Endodermal cell (in vitro differentiated cells): ENCODE measurements at regions not wholly inside any gene's neighbourhood (a gene's known extent, or its start where the extent isn't known, plus 50 kb on each side); places are given as distances from the start of the nearest gene placed in this dataset.

ENCODE experiments used
- DNase-seq: peaks from one replicate; pipeline ENCODE4 v3.0.0-alpha.2; 2017
- H3K27ac ChIP-seq: 2 replicates; pipeline ENCODE4 v1.5.1; 2013; ENCODE audit warnings: mild to moderate bottlenecking, low read depth, low read length, moderate library complexity
- H3K27me3 ChIP-seq: 2 replicates; pipeline ENCODE4 v1.6.1; 2013; ENCODE audit warnings: mild to moderate bottlenecking, low read length, moderate library complexity; ENCODE audit not compliant: insufficient read depth, control insufficient read depth, poor library complexity, severe bottlenecking
- H3K36me3 ChIP-seq: 2 replicates; pipeline ENCODE4 v1.7.0; 2013; ENCODE audit warnings: mild to moderate bottlenecking, low read length, moderate library complexity; ENCODE audit not compliant: control insufficient read depth, insufficient read depth
- H3K4me1 ChIP-seq: one replicate; pipeline ENCODE4 v1.7.0; 2013; ENCODE audit warnings: low read length; ENCODE audit not compliant: control insufficient read depth, insufficient read depth
- H3K4me3 ChIP-seq: 2 replicates; pipeline ENCODE4 v1.5.1; 2013; ENCODE audit warnings: mild to moderate bottlenecking, low read length, moderate library complexity
- H3K9ac ChIP-seq: 2 replicates; pipeline ENCODE4 v1.6.1; 2013; ENCODE audit warnings: mild to moderate bottlenecking, low read length, moderate library complexity; ENCODE audit not compliant: poor library complexity, severe bottlenecking; ENCODE audit errors: extremely low read depth
- H3K9me3 ChIP-seq: 2 replicates; pipeline ENCODE4 v1.6.1; 2013; ENCODE audit warnings: mild to moderate bottlenecking, low read length, moderate library complexity; ENCODE audit not compliant: control insufficient read depth
- H3K27ac Mint-ChIP-seq: 2 replicates; pipeline ENCODE4 v1.8.0; 2020; ENCODE audit warnings: mixed read lengths
- H3K27me3 Mint-ChIP-seq: 2 replicates; pipeline ENCODE4 v1.8.0; 2021; ENCODE audit warnings: mild to moderate bottlenecking, mixed read lengths; ENCODE audit not compliant: insufficient read depth
- H3K36me3 Mint-ChIP-seq: 2 replicates; pipeline ENCODE4 v1.8.0; 2020; ENCODE audit warnings: low read depth, mixed read lengths
- H3K4me1 Mint-ChIP-seq: 2 replicates; pipeline ENCODE4 v1.8.0; 2020; ENCODE audit warnings: mixed read lengths
- H3K4me3 Mint-ChIP-seq: 2 replicates; pipeline ENCODE4 v1.8.0; 2020; ENCODE audit warnings: mild to moderate bottlenecking, moderate library complexity, mixed read lengths
- H3K9me3 Mint-ChIP-seq: 2 replicates; pipeline ENCODE4 v1.8.0; 2020; ENCODE audit warnings: mild to moderate bottlenecking, mixed read lengths
- WGBS, 2 experiments: methylation state at CpG; one replicate each; pipeline versions ENCODE4 v1.1.5 to v1.1.7; 2013; ENCODE audit warnings: missing lambda C conversion rate in 2 of 2, mixed read lengths in 1 of 2; ENCODE audit not compliant: insufficient coverage in 1 of 2, insufficient read length in 1 of 2; 5-methylcytosine and 5-hydroxymethylcytosine counted together
- TF ChIP-seq, protein P1 (sequence below): fragments of 200-600 bp; sonication (generic); conservative IDR thresholded peaks from 2 replicates; pipeline ENCODE4 v1.5.0; 2021; ENCODE audit warnings: antibody characterized with exemption, mild to moderate bottlenecking

DNA sequence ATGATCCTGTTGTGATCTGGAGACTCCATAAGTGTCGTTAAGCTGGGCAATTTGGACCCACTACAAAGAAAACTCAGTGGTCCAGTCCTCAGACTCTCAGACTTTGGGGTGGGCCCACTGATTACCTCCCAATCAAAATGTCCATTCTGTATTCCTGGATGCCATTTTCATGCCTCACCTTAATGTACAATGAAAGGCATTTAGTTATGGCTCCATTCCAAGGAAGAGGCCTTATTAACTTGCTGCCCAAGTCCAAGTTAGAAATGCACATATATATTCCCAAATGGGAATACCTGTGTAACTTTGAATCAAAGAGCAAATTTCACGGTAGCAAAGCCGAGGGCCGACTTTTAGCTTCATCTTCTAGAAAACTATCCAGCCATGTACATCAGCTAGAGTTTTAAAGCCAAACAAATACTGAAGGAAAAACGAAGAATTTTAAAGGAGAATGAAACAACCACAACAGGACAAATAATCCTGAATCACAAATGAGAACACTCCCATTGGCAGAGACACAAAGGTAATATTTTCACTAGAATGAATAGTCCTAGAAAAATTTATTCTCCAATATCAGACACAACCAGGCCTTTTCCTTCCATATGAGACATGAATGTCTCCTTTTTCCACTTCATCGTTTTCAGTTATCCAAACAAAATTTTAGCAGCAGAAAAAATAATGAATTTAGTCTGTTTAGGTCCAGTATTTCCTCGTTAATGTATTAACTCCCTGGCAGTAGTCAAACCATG is 63.7 kb upstream of the HHIP start:
- H3K36me3 ChIP-seq: no peaks in the 10 kb centered on the region
- Mint-ChIP-seq H3K4me3 (no peak overlapping the region), H3K4me1 (peaks cover 6% of the 10 kb centered on the region), H3K9me3 (peaks cover 2% of the 10 kb centered on the region), H3K36me3 (no peaks in the 10 kb centered on the region), H3K27me3 (no peaks in the 10 kb centered on the region), H3K27ac (no peak overlapping the region)
- no peaks in the 10 kb centered on the region for H3K4me1 ChIP-seq
- H3K9me3 ChIP-seq: peaks cover 2% of the 10 kb centered on the region
- H3K27me3 ChIP-seq: no peaks in the 10 kb centered on the region
- no peak overlapping the region for H3K4me3 ChIP-seq
- no peak overlapping the region for H3K9ac ChIP-seq
- TF ChIP-seq, protein P1, sequence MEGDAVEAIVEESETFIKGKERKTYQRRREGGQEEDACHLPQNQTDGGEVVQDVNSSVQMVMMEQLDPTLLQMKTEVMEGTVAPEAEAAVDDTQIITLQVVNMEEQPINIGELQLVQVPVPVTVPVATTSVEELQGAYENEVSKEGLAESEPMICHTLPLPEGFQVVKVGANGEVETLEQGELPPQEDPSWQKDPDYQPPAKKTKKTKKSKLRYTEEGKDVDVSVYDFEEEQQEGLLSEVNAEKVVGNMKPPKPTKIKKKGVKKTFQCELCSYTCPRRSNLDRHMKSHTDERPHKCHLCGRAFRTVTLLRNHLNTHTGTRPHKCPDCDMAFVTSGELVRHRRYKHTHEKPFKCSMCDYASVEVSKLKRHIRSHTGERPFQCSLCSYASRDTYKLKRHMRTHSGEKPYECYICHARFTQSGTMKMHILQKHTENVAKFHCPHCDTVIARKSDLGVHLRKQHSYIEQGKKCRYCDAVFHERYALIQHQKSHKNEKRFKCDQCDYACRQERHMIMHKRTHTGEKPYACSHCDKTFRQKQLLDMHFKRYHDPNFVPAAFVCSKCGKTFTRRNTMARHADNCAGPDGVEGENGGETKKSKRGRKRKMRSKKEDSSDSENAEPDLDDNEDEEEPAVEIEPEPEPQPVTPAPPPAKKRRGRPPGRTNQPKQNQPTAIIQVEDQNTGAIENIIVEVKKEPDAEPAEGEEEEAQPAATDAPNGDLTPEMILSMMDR: no peak
- DNase-seq: no peak
- WGBS, 2 experiments: 92 to 100% methylated on average over 3 to 7 of the region's 7 CpGs
- H3K27ac ChIP-seq: no peak overlapping the region

DNA sequence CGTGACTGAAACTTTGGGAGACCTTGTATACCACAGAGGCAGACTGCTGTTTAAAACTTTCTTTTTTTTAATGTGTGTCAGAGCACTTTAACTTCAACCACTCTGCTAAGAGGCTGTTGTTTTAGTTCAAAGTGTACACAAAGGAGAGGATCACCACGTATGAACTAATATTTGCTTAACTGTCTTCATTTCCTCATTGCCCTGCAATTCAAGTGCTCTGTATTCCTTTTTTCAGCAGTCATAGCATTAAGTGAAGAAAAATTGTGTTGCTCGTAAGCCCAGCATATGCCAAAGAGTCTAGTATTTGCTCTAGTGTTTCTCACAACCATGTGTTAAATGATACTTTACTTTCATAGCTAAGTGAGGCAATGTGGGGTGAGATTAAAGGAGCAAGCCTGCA is 63.0 kb upstream of the HHIP start:
- no peak overlapping the region for H3K27ac Mint-ChIP-seq
- DNase-seq: no peak
- peaks cover 6% of the 10 kb centered on the region for H3K4me1 Mint-ChIP-seq
- no peak overlapping the region for H3K9ac ChIP-seq
- no peaks in the 10 kb centered on the region for H3K36me3 ChIP-seq
- H3K27ac ChIP-seq: no peak overlapping the region
- 95% methylated on average over 3 of the region's 3 CpGs for WGBS, 2 experiments
- H3K36me3 Mint-ChIP-seq: no peaks in the 10 kb centered on the region
- no peaks in the 10 kb centered on the region for H3K27me3 Mint-ChIP-seq
- no peaks in the 10 kb centered on the region for H3K4me1 ChIP-seq
- TF ChIP-seq, protein P1: no peak
- no peaks in the 10 kb centered on the region for H3K27me3 ChIP-seq
- peaks cover 9% of the 10 kb centered on the region for H3K9me3 Mint-ChIP-seq
- no peak overlapping the region for H3K4me3 ChIP-seq
- no peak overlapping the region for H3K4me3 Mint-ChIP-seq
- peaks cover 9% of the 10 kb centered on the region for H3K9me3 ChIP-seq

DNA sequence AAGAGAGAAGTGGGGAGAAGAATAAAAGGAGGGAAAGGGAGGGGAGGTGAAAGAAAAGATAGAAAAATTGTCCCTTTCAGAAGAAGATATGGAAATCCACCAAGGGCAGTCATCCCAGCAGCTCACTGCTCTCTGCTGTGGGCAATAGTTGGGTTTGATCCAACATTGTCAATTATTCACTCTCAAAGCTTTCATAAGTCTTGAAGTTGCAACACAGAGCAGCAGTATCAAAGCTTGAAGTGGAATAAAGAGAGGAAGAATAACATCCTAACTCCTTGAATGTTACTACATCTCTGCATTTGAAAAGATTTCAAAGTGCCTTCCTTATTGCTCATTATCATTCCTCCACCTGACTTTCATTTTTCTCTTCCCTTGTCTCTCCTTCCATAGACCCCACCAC is 62.3 kb upstream of the HHIP start:
- no peaks in the 10 kb centered on the region for H3K36me3 Mint-ChIP-seq
- H3K4me3 Mint-ChIP-seq: no peak overlapping the region
- no peak overlapping the region for H3K27ac Mint-ChIP-seq
- Histone ChIP-seq H3K9ac (no peak overlapping the region), H3K9me3 (peaks cover 11% of the 10 kb centered on the region), H3K27me3 (no peaks in the 10 kb centered on the region), H3K27ac (no peak overlapping the region), H3K36me3 (no peaks in the 10 kb centered on the region), H3K4me3 (no peak overlapping the region), H3K4me1 (no peaks in the 10 kb centered on the region)
- DNase-seq: no peak
- TF ChIP-seq, protein P1: no peak
- H3K9me3 Mint-ChIP-seq: peaks cover 12% of the 10 kb centered on the region
- H3K4me1 Mint-ChIP-seq: peaks cover 6% of the 10 kb centered on the region
- H3K27me3 Mint-ChIP-seq: no peaks in the 10 kb centered on the region
